T-cell (primary cell): ENCODE measurements at regions not wholly inside any gene's neighbourhood (a gene's known extent, or its start where the extent isn't known, plus 50 kb on each side); places are given as distances from the start of the nearest gene placed in this dataset.

Experiments
- ATAC-seq, 4 experiments: fragments of 200-7000 bp in 3 of 4; fragments of 150-1000 bp in 1 of 4; cut with Tn5 transposase; replicated peaks in 1 of 4; 1 replicate in 3 of 4; 2 replicates in 1 of 4; pipeline ENCODE4 v1.10.0; 2021; ENCODE audit warnings: moderate library complexity in 3 of 4, mild to moderate bottlenecking in 2 of 4, moderate number of reproducible peaks in 1 of 4
- CTCF ChIA-PET, 2 donors: fragments of 300-600 bp; sonication (Branson Sonifier 250); formaldehyde crosslinking; loops; one replicate each; lab custom pipeline; 2022; ENCODE audit warnings: antibody characterized with exemption in 2 of 2; lab: Charles Lee
- POLR2A ChIA-PET, 2 donors: fragments of 300-600 bp; sonication (Branson Sonifier 250); formaldehyde crosslinking; loops; one replicate each; lab custom pipeline; 2022; ENCODE audit warnings: antibody characterized with exemption in 2 of 2; lab: Charles Lee
- DNase-seq, 35 experiments: peaks; one replicate each; pipeline versions ENCODE4 v3.0.0 to v3.0.0-alpha.2; 2013 to 2023
- H3K27ac ChIP-seq: one replicate; pipeline ENCODE4 v1.5.1; 2013; ENCODE audit warnings: low read length
- H3K27me3 ChIP-seq, 2 experiments: replicated peaks in 1 of 2; 1 replicate in 1 of 2; 2 replicates in 1 of 2; pipeline versions ENCODE4 v1.6.1 to v1.7.0; 2013; ENCODE audit warnings: low read length in 1 of 2, mixed read lengths in 1 of 2; ENCODE audit not compliant: control insufficient read depth in 2 of 2, insufficient read depth in 2 of 2; ENCODE audit errors: extremely low read depth in 1 of 2
- H3K36me3 ChIP-seq, 2 donors: 1 replicate in 1 of 2; 2 replicates in 1 of 2; pipeline versions ENCODE4 v1.6.1 to v1.7.0; 2013; ENCODE audit warnings: low read length in 1 of 2; ENCODE audit not compliant: control insufficient read depth in 2 of 2, insufficient read depth in 1 of 2; ENCODE audit errors: extremely low read depth in 1 of 2
- H3K4me1 ChIP-seq, 2 experiments: 1 replicate in 1 of 2; 2 replicates in 1 of 2; pipeline versions ENCODE4 v1.6.1 to v1.7.0; 2013; ENCODE audit warnings: low read length in 2 of 2, mixed read lengths in 1 of 2; ENCODE audit not compliant: insufficient read depth in 2 of 2, control insufficient read depth in 1 of 2; ENCODE audit errors: extremely low read depth in 1 of 2
- H3K4me3 ChIP-seq, 2 donors: 1 replicate in 1 of 2; 2 replicates in 1 of 2; pipeline versions ENCODE4 v1.5.1 to v1.7.0; 2013; ENCODE audit warnings: mild to moderate bottlenecking in 2 of 2, low read length in 1 of 2, moderate library complexity in 1 of 2; ENCODE audit not compliant: control insufficient read depth in 1 of 2; ENCODE audit errors: extremely low read depth in 1 of 2
- H3K9me3 ChIP-seq: 2 replicates; pipeline ENCODE4 v1.7.0; 2013
- H3K27ac Mint-ChIP-seq, 2 donors: one replicate each; pipeline ENCODE4 v1.8.0; 2020 to 2021; ENCODE audit warnings: mild to moderate bottlenecking in 2 of 2, mixed read lengths in 2 of 2
- H3K27me3 Mint-ChIP-seq, 2 donors: one replicate each; pipeline ENCODE4 v1.8.0; 2021 to 2022; ENCODE audit warnings: mixed read lengths in 2 of 2
- H3K36me3 Mint-ChIP-seq: one replicate; pipeline ENCODE4 v1.8.0; 2021; ENCODE audit warnings: mixed read lengths
- H3K4me1 Mint-ChIP-seq, 3 donors: one replicate each; pipeline ENCODE4 v1.8.0; 2020 to 2022; ENCODE audit warnings: mixed read lengths in 3 of 3, mild to moderate bottlenecking in 1 of 3
- H3K4me3 Mint-ChIP-seq, 3 donors: one replicate each; pipeline ENCODE4 v1.8.0; 2020 to 2022; ENCODE audit warnings: mild to moderate bottlenecking in 3 of 3, mixed read lengths in 3 of 3, moderate library complexity in 3 of 3
- H3K9me3 Mint-ChIP-seq, 3 donors: one replicate each; pipeline ENCODE4 v1.8.0; 2020 to 2022; ENCODE audit warnings: mixed read lengths in 3 of 3
- WGBS: methylation state at CpG from one replicate; pipeline ENCODE4 v1.1.5; 2013; ENCODE audit warnings: missing lambda C conversion rate; ENCODE audit not compliant: insufficient coverage; 5-methylcytosine and 5-hydroxymethylcytosine counted together

DNA sequence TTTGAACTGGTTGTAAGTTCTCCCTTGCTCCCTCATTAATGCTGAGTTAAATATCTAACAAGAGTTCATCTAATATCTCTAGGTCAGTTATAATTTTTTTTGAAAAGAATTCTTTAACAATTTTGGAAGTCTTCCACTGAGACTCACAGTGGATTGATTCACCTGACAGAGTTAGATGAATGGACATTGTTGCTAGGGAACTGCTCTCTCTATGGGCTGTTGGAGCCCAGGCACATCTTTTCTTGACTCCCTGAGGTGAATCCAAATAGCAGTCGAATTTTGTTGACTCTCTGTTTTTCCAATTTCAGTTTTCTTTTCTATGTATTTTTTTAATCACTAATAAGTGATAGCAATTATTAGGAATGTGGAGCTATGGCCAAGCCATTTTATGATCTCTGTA, 996.1 kb upstream of the PABPC4L start:
- ChIA-PET POLR2A (no interaction called here), CTCF (no interaction called here)
- DNase-seq (no peak), ATAC-seq (no peak)
- Mint-ChIP-seq H3K36me3 (no peaks in the 10 kb centered on the region), H3K9me3 (peaks cover 0 to 16% (median 12%) of the 10 kb centered on the region in 3 donors), H3K4me3 (no peak overlapping the region), H3K4me1 (no peaks in the 10 kb centered on the region), H3K27ac (no peak overlapping the region), H3K27me3 (no peaks in the 10 kb centered on the region)
- Histone ChIP-seq H3K27ac (no peak overlapping the region), H3K4me3 (no peak overlapping the region), H3K27me3 (no peaks in the 10 kb centered on the region), H3K36me3 (no peaks in the 10 kb centered on the region), H3K9me3 (no peaks in the 10 kb centered on the region), H3K4me1 (no peaks in the 10 kb centered on the region)
- WGBS = no CpG with 5 or more reads among the region's 1 CpG

DNA sequence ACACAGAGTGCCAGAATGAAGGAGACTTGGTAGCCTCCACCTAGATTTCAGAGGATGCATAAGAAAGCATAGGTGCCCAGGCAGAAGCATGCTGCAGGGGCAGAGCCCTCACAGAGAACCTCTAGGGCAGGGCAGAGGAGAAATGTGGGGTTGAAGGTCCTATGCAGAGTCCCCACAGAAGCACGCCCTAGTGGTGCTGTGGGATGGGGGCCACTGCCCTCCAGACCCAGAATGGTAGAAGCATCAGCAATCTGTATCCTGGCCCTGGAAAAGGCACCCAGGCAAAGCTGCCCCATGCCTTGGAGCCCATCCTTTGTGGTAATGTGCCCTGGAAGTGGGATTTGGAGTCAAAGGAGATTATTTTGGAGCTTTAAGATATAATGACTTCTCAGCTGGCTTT, 992.9 kb upstream of the PABPC4L start:
- ChIA-PET CTCF (no interaction called here), POLR2A (no interaction called here)
- Histone ChIP-seq H3K27ac (no peak overlapping the region), H3K4me3 (no peak overlapping the region), H3K36me3 (no peaks in the 10 kb centered on the region), H3K4me1 (no peaks in the 10 kb centered on the region), H3K27me3 (no peaks in the 10 kb centered on the region), H3K9me3 (no peaks in the 10 kb centered on the region)
- ATAC-seq (no peak), DNase-seq (no peak)
- Mint-ChIP-seq H3K4me1 (no peaks in the 10 kb centered on the region), H3K4me3 (no peak overlapping the region), H3K9me3 (peaks cover 5 to 14% (median 13%) of the 10 kb centered on the region in 3 donors), H3K27ac (no peak overlapping the region), H3K27me3 (no peaks in the 10 kb centered on the region), H3K36me3 (no peaks in the 10 kb centered on the region)
- WGBS = 64% methylated on average over 1 of the region's 1 CpG

DNA sequence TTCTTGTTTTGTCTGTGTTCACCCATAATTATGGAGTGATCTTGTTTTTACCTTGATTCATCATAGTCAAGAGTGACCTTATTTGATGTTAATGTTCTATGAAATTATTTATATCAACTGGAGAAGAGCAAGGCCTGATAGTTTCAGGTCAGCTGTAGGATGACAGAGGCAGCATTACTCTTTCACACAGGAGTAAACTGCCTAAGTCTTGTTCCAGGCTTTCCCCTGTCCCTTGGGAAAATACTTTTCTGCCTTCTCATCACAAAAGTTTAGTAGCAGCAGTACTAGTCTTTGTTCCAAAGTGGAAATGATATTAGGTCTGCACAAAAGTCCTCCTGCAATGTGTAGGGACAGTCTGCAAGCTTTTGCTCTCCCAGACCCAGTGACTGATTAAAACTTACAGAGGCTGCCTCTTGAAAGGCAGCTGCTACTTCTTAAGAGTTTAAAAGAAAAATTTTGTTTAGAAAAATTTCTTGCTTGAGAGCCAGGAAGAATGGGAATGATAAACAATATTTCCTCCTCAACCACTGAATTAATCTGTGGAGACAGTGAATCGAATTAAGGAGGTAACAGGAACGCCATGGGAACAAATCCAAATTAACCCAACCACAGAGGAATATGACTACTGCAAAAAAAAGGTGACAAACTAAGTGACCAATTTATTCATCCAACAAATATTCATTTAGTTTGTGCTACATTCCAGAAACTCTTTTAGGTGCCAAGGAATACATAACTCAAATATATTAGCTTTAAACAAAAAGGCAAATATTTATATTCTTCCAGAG, 991.4 kb upstream of the PABPC4L start:
- Histone ChIP-seq H3K4me1 (no peaks in the 10 kb centered on the region), H3K27me3 (no peaks in the 10 kb centered on the region), H3K27ac (no peak overlapping the region), H3K36me3 (no peaks in the 10 kb centered on the region), H3K4me3 (no peak overlapping the region), H3K9me3 (no peaks in the 10 kb centered on the region)
- ATAC-seq (no peak), DNase-seq (no peak)
- ChIA-PET POLR2A (interaction anchor here in 1 of 2 donors (0.5 kb wide), 1 partner anchor 1020 kb away, joined by 11 read pairs; no protein-coding TSS in a partner anchor), CTCF (no interaction called here)
- no peaks in the 10 kb centered on the region for H3K4me1 Mint-ChIP-seq
- H3K9me3 Mint-ChIP-seq = peaks cover 5 to 15% (median 14%) of the 10 kb centered on the region in 3 donors
- WGBS = no CpG with 5 or more reads among the region's 2 CpGs
- no peaks in the 10 kb centered on the region for H3K36me3 Mint-ChIP-seq
- no peak overlapping the region for H3K27ac Mint-ChIP-seq
- no peak overlapping the region for H3K4me3 Mint-ChIP-seq
- H3K27me3 Mint-ChIP-seq = no peaks in the 10 kb centered on the region

DNA sequence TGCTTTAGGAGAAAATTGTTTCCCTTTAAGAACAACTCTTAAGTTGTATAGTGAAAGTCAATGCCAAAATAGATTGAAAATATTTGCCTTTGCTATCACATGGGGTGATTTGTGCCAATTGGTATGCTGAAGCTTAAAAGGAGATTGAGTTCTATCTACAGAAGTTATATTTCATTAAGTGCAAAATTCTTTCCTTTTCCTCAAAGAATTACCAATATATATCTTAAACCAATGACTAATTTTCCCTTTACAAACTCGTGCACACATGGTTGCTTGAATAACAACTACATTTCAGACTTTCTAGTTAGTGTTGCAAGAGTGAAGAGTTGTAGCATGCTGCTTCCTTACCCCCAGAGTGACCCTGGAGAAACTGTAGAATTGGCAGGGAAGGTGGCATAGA, 990.0 kb upstream of the PABPC4L start:
- ChIA-PET POLR2A (no interaction called here), CTCF (no interaction called here)
- Mint-ChIP-seq H3K4me1 (no peaks in the 10 kb centered on the region), H3K9me3 (peaks cover 5 to 17% (median 14%) of the 10 kb centered on the region in 3 donors), H3K27me3 (no peaks in the 10 kb centered on the region), H3K4me3 (no peak overlapping the region), H3K27ac (no peak overlapping the region), H3K36me3 (no peaks in the 10 kb centered on the region)
- H3K9me3 ChIP-seq = no peaks in the 10 kb centered on the region
- H3K4me3 ChIP-seq = no peak overlapping the region
- WGBS = no CpG with 5 or more reads among the region's 1 CpG
- H3K4me1 ChIP-seq = no peaks in the 10 kb centered on the region
- H3K27ac ChIP-seq = no peak overlapping the region
- DNase-seq (no peak), ATAC-seq (no peak)
- no peaks in the 10 kb centered on the region for H3K36me3 ChIP-seq
- H3K27me3 ChIP-seq = no peaks in the 10 kb centered on the region

DNA sequence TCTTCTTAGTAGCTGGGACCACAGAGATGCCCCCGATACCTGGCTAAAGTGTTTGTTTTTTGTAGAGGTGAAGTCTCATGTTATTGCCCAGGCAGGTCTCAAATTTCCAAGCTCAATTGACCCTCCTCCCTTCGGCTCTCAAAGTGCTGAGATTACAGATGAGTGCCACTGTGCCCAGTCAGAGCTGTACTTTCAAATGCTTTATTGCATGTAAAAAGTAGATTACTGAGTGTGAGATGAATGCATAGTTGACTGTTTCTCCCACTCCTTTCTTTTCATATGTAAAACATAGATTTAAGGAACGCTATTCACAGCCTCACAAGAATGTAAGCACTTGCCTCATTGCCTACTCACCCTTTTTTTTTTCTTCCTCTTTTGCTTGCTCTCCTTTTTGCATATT, 984.4 kb upstream of the PABPC4L start:
- DNase-seq (no peak), ATAC-seq (no peak)
- Histone ChIP-seq H3K9me3 (peaks cover 3% of the 10 kb centered on the region), H3K4me1 (no peaks in the 10 kb centered on the region), H3K27ac (no peak overlapping the region), H3K27me3 (no peaks in the 10 kb centered on the region), H3K36me3 (no peaks in the 10 kb centered on the region), H3K4me3 (no peak overlapping the region)
- POLR2A ChIA-PET = no interaction called here
- no peak overlapping the region for H3K4me3 Mint-ChIP-seq
- H3K9me3 Mint-ChIP-seq = peaks cover under 1 to 7% (median 5%) of the 10 kb centered on the region in 3 donors
- no peaks in the 10 kb centered on the region for H3K4me1 Mint-ChIP-seq
- H3K27me3 Mint-ChIP-seq = no peaks in the 10 kb centered on the region
- WGBS = no CpG with 5 or more reads among the region's 3 CpGs
- H3K36me3 Mint-ChIP-seq = no peaks in the 10 kb centered on the region
- CTCF ChIA-PET = no interaction called here
- H3K27ac Mint-ChIP-seq = no peak overlapping the region

DNA sequence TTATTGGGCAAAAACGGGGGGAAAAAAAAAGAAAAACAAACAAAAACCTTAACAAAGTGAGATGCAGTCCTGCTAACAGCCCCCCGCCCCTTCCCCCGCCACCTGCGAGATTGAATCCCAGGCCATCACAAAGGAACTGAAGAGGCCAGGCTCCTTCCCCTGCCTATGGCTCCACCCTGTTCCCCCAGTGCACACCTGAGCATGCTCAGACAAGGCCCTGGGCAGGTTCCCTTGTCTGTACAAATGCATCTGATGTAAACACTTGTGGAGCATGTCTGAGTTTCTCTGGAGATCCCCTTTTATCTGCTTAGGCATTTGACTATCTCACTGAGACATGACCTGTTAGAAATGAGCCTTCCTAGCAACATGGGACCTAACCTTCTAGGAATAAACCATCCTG, 983.7 kb upstream of the PABPC4L start:
- H3K27me3 Mint-ChIP-seq = no peaks in the 10 kb centered on the region
- no peak overlapping the region for H3K27ac Mint-ChIP-seq
- Histone ChIP-seq H3K36me3 (no peaks in the 10 kb centered on the region), H3K4me3 (no peak overlapping the region), H3K9me3 (peaks cover 3% of the 10 kb centered on the region), H3K27ac (no peak overlapping the region), H3K4me1 (no peaks in the 10 kb centered on the region), H3K27me3 (no peaks in the 10 kb centered on the region)
- CTCF ChIA-PET = no interaction called here
- peaks cover 8 to 13% (median 10%) of the 10 kb centered on the region in 3 donors for H3K9me3 Mint-ChIP-seq
- 77% methylated on average over 3 of the region's 4 CpGs for WGBS
- no peaks in the 10 kb centered on the region for H3K4me1 Mint-ChIP-seq
- no peak overlapping the region for H3K4me3 Mint-ChIP-seq
- ATAC-seq (no peak), DNase-seq (no peak)
- POLR2A ChIA-PET = no interaction called here
- no peaks in the 10 kb centered on the region for H3K36me3 Mint-ChIP-seq
